WTC11 (cell line): ENCODE measurements at regions not wholly inside any gene's neighbourhood (a gene's known extent, or its start where the extent isn't known, plus 50 kb on each side); places are given as distances from the start of the nearest gene placed in this dataset.

Experiments
- AFF4 ChIP-seq: sonication (generic); formaldehyde crosslinking; IDR thresholded peaks from 2 replicates; pipeline ENCODE4 v1.8.1; 2023; ENCODE audit warnings: mild to moderate bottlenecking, missing genetic modification reagents, borderline replicate concordance
- ATF2 ChIP-seq: sonication (generic); formaldehyde crosslinking; IDR thresholded peaks from 2 replicates; pipeline ENCODE4 v1.8.1; 2022; ENCODE audit warnings: low read depth, missing genetic modification reagents, borderline replicate concordance
- ATF3 ChIP-seq: sonication (generic); formaldehyde crosslinking; conservative IDR thresholded peaks from 2 replicates; pipeline ENCODE4 v1.8.1; 2022; ENCODE audit warnings: mild to moderate bottlenecking, missing genetic modification reagents
- CBFB ChIP-seq: sonication (generic); formaldehyde crosslinking; IDR thresholded peaks from 2 replicates; pipeline ENCODE4 v1.8.1; 2022; ENCODE audit warnings: mild to moderate bottlenecking, low read depth, missing genetic modification reagents
- CTCF ChIP-seq: fragments of 200-600 bp; IDR thresholded peaks from 2 replicates; pipeline ENCODE4 v1.8.0; 2022; ENCODE audit warnings: antibody characterized with exemption
- E2F4 ChIP-seq: sonication (generic); formaldehyde crosslinking; IDR thresholded peaks from 2 replicates; pipeline ENCODE4 v1.8.1; 2022; ENCODE audit warnings: low read depth, mild to moderate bottlenecking, moderate library complexity, missing genetic modification reagents, borderline replicate concordance
- FOXP1 ChIP-seq: sonication (generic); formaldehyde crosslinking; IDR thresholded peaks from 2 replicates; pipeline ENCODE4 v1.8.0; 2022; ENCODE audit warnings: missing genetic modification reagents, mild to moderate bottlenecking, moderate library complexity, borderline replicate concordance
- HMGXB4 ChIP-seq: sonication (generic); formaldehyde crosslinking; IDR thresholded peaks from 2 replicates; pipeline ENCODE4 v1.8.1; 2023; ENCODE audit warnings: mild to moderate bottlenecking, moderate library complexity, missing genetic modification reagents
- NR1H2 ChIP-seq: sonication (generic); formaldehyde crosslinking; IDR thresholded peaks from 2 replicates; pipeline ENCODE4 v1.9.0; 2021; ENCODE audit warnings: mild to moderate bottlenecking, moderate library complexity, missing genetic modification reagents
- NR2C2 ChIP-seq: sonication (generic); formaldehyde crosslinking; IDR thresholded peaks from 2 replicates; pipeline ENCODE4 v1.8.0; 2022; ENCODE audit warnings: mild to moderate bottlenecking, missing genetic modification reagents
- SMAD3 ChIP-seq: sonication (generic); formaldehyde crosslinking; IDR thresholded peaks from 2 replicates; pipeline ENCODE4 v1.8.0; 2022; ENCODE audit warnings: missing genetic modification reagents, mild to moderate bottlenecking, borderline replicate concordance
- SP1 ChIP-seq: sonication (generic); formaldehyde crosslinking; conservative IDR thresholded peaks from 2 replicates; pipeline ENCODE4 v1.8.1; 2022; ENCODE audit warnings: missing genetic modification reagents
- ZNF263 ChIP-seq: sonication (generic); formaldehyde crosslinking; IDR thresholded peaks from 2 replicates; pipeline ENCODE4 v1.8.1; 2022; ENCODE audit warnings: low read depth, mild to moderate bottlenecking, moderate library complexity, missing genetic modification reagents

- TF ChIP-seq AFF4 (CRISPR knock-in tag) (no peak), CTCF (no peak), CBFB (CRISPR knock-in tag) (no peak), SP1 (no peak), E2F4 (CRISPR knock-in tag) (no peak), ZNF263 (no peak), SMAD3 (CRISPR knock-in tag) (no peak), NR2C2 (CRISPR knock-in tag) (no peak), FOXP1 (CRISPR knock-in tag) (no peak), ATF2 (CRISPR knock-in tag) (no peak), NR1H2 (CRISPR knock-in tag) (no peak), HMGXB4 (CRISPR knock-in tag) (no peak), ATF3 (CRISPR knock-in tag) (no peak)
Measured at GRCh38 chr4:97359826-97360225, 783.5 kb downstream of the STPG2 start.
